HG03175 (cell line): ENCODE measurements at regions not wholly inside any gene's neighbourhood (a gene's known extent, or its start where the extent isn't known, plus 50 kb on each side); places are given as distances from the start of the nearest gene placed in this dataset.

Source experiments
- ATAC-seq: cut with Tn5 transposase; IDR thresholded peaks from one replicate; pipeline ENCODE4 v1.9.1; 2021; ENCODE audit warnings: mild to moderate bottlenecking, moderate library complexity; ENCODE audit not compliant: unreplicated experiment

- no peak for ATAC-seq
These were observed 499.3 kb downstream of the FOXG1 start for GRCh38 chr14:29265852-29266251.

DNA sequence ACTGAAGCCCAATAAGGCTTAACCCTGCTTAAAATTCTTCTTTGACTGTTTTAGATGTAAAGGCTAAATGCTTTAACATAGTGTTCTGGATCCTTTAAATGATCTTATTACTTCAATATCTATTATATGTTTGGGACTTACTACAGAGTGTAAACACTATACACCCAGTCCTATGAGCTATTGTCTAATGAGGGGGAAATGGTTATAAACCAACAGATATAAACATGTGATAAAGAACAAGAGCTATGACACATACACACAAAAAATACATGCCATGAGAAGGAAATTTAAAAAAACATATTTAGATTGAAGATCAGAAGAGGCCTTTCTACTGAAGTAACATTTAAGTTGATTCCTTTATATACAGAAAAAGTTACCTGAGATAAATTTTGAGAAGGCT, 505.1 kb downstream of the FOXG1 start:
- ATAC-seq, result no peak

GRCh38 chr14:29273513-29273912, 506.9 kb downstream of the FOXG1 start:
- ATAC-seq, result no peak

DNA sequence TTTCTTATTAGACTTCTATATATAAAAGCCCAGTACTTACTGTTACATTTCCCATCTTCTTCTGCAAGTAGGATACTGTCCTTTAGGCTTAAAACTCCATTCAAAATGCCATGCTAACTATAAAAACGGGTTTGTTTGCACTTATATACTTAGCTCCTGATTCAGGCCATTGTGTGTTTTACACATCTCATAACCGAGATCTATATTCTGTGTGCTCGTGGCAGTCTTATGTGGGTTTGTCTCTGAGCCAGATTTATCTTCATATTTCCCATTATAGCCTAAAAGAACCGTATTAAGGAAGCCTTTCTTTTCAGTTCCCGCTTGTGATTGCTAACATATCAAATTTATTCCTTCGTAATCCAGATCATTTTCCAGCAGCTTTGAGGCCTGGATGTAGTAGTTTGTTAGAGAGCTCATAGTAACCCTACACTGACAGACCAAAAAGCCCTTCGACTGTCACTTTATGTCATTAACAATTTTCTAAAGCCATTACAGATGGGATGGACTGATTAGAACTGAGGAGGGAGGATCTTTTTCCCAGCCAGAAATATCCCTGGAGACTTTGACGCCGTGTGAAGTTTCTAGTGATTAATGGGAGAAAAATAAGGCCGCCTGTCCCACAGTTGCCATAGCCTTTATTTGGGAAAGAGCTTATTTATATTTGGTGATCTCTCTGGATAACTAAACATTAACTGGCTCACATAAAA, 508.5 kb downstream of the FOXG1 start:
- ATAC-seq, result no peak

- ATAC-seq, result no peak
These were observed 512.0 kb downstream of the FOXG1 start for GRCh38 chr14:29278301-29279263.

GRCh38 chr14:29282169-29282568, 515.6 kb downstream of the FOXG1 start:
- no peak for ATAC-seq

DNA sequence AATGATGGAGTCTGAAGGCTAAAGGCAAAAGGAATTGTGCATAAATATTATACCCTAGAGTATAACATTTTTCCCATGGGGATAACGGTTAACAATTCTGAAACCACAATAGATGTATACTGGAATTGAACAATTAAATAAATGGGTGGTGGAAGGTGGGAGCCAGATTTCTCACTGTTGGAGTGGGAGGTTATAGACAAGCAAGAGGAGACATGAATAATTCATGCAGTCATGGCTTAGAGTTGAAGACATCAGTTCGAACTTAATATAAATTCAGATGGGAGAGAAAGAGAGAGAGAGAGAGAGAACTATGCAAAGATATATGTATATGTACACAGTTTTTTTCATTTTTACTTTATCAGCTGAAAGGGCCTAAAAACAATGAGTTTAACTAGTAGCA, 523.9 kb downstream of the FOXG1 start:
- ATAC-seq, result no peak

GRCh38 chr14:29299372-29299771, 532.8 kb downstream of the FOXG1 start:
- ATAC-seq, result no peak

GRCh38 chr14:29301571-29301970, 535.0 kb downstream of the FOXG1 start:
- no peak for ATAC-seq

- ATAC-seq, result no peak
These were observed 543.6 kb downstream of the FOXG1 start for GRCh38 chr14:29310210-29310609.

DNA sequence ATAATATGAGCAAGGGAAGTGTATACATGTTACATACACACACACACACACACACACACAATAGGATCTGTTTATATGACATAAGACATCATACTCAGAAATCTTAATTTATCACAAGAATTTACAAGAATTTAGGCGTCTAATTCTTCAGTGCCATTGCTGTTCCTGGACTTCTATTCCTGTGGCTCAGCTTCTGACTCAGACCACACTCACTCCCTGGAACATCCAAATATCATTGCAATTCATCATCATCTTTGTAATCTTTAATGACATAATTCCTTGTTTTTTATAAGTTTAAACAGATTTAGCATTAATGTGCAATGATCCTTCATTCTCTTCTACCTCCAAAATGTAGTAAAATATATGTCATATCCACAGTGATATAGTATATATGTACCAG, 544.2 kb downstream of the FOXG1 start:
- no peak for ATAC-seq

- no peak for ATAC-seq
These were observed 545.4 kb downstream of the FOXG1 start for GRCh38 chr14:29311983-29312382.

- ATAC-seq, result no peak
These were observed 550.3 kb downstream of the FOXG1 start for GRCh38 chr14:29316936-29317335.

DNA sequence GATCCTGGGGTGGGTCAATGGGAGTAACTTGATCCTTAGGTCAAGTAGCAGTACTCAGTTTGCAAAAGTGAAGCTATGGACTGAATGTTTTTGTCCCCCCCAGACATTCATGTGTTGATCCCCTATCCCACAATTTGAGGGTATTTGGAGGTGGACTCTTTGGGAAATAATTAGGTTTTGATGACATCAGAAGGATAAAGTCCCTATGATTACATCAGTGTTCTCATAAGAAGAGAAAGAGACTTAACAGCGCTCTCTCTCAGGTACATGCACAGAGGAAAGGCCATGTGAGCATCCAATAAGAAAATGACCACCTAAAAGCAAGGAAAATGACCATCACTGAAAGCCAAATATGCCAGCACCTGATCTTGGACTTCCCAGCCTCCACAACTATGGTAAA, 550.8 kb downstream of the FOXG1 start:
- no peak for ATAC-seq

DNA sequence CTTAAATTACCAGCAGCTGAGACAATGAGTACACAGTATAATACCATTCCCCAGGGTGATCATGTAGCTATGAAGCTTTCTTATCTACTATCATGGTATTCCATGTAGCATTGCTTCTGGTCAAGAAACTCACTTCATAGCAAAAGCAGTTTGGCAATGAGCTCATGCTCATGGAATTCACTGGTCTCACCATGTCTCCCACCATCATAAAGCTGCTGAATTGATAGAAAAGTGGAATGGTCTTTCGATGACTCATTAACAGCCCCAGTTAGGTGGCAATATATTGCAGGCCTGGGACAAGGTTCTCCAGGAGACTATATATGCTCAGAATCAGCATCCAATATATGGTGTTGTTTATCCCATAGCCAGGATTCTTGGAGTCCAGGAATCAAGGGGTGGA, 553.7 kb downstream of the FOXG1 start:
- no peak for ATAC-seq

DNA sequence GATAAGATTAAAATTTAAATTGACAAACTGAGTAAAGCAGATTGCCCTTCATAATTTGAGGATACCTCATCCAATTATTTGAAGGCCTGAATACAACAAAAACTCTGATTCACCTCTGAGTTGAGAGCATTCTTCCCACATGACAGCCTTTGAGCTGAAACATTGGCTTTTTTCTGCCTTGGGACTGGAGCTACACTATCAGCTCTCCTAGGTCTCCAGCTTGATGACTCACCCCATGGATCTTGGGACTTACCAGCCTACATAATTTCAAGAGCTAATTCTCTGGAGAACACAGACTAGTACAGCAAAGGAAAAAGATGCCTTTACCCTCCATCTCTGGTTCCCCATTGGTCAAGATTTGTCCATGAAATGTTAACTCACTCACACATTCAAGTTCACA, 555.1 kb downstream of the FOXG1 start:
- no peak for ATAC-seq

- ATAC-seq, result no peak
These were observed 573.0 kb downstream of the FOXG1 start for GRCh38 chr14:29339494-29340172.

- no peak for ATAC-seq
These were observed 579.1 kb downstream of the PRKD1 start for GRCh38 chr14:29348504-29348903.

GRCh38 chr14:29350496-29350895, 577.2 kb downstream of the PRKD1 start:
- ATAC-seq, result no peak

DNA sequence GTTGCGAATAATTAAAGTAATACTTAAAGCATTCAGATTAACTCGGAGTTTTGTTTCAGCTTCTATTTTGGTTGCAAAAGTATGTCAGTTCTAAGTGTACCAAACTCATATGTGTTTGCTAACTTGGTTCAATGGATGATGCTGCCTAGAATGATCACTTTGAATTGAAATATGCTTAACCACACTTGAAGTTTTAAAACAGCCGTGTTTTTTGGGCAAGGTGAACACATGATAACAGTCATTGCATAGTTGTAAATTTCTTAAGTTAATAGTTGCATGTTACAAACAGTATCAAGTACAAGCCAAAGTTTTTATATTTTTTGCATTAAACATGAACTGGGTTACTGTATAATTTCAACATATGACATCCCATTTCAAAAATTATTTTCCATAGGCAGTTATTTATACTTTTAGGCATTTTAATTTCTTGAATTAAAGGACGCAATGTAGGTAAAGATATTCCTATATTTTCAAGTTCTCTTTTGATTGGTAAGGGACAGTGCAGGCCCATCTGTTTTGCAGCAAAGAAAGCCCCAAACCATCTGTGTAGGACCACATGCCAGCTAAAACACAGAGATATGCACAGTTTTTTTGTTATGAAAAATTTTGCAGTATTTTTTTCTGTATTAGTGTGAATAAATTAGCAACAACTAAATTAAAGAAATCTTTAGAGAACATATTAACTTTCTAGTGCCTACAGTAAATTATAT, 575.5 kb downstream of the PRKD1 start:
- no peak for ATAC-seq

- ATAC-seq, result no peak
These were observed 575.0 kb downstream of the PRKD1 start for GRCh38 chr14:29352706-29353080.
